ENCODE measurements at regions not wholly inside any gene's neighbourhood (a gene's known extent, or its start where the extent isn't known, plus 50 kb on each side); places are given as distances from the start of the nearest gene placed in this dataset.
"Not testable (repeated sequence)": the region's sequence is repeated elsewhere in the genome, so short reads cannot be mapped to it uniquely, and the experiment has no call there.

DNA sequence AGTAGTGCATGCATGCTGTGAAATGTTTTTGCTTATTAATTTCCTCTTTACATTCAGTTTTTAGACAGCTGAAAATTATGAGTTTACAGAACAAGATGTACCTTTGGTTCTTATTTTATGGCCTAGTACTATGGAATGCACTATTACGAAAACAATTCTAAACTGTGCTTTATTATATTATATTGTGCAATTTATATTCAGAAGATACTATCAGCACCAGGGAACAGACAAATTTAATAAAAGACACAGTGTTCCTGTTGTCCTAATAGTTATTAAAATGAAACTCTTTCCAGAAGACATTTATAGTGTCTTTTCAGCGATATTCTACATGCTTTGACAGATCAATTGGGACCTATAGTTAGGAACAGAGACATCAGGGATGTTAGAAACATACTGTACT is 427.3 kb downstream of the BTG1 start:
- no peak for DNase-seq

DNA sequence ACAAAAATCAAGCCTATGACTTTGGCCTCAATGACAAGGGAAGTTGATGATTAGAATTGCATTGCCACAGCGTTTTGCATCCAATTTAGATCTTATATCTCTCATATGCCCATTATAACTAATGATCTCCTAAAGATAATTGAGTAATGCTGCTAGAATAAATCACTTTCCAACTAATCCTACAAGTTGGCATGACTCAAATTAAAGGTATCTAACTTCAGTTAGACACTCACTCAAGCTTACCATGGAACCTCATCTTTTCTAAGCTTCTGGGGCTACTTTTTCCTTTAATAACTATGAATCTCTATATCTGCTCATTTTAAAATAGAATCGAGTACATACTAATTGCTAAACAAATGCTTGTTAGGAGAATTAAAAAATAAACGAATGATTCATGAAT is 427.8 kb downstream of the BTG1 start:
- DNase-seq, result no peak

DNA sequence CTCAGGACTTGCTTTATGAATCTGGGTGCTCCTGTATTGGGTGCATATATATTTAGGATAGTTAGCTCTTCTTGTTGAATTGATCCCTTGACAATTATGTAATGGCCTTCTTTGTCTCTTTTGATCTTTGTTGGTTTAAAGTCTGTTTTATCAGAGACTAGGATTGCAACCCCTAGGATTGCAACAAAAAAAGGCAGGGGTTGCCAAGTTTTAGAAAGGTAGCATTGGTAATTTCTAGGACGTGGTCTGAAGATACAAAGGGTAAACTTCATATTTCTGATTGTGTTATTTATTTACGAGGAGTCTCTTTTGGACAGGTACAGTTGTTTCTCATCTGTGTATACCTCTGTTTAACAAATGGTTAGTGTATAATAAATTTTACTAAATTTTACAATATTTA is 433.7 kb downstream of the BTG1 start:
- not testable (repeated sequence) for DNase-seq

DNA sequence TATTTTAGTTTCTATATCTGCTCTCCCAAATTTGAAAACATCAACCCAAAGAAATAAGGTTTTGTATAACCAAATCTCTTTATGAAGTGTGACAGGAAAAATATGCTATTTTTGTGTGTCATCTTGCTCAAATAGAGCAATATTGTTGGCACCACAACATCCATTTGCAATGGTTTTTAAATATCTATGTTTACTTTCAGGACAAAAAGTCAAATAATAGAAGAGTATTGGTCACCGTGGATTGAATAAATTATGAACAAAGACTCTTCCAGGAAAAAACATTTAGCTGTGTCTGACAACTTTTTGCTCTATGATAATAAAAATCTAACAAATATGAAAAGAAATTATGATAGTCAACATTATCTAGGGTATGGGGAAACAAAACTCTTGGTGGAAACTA is 439.2 kb downstream of the BTG1 start:
- DNase-seq, result no peak

DNA sequence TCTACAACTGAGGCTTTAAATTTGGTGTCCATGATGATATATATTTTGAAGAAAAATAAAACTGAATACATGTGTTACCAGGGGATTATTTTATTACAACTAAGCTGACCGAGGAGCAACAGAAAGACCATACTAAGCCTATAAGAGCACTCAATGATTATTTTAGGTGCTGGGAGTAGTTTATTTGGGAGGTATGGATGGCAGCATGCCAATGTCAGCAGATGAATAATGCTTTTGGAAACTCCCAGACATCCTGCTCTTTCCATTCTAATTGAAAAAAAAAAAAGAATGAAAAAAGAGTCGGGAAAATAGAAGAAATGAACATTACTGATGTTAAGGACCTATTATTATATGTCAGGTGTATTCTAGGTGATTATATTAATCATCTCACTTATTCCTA is 441.2 kb downstream of the BTG1 start:
- no peak for DNase-seq

DNA sequence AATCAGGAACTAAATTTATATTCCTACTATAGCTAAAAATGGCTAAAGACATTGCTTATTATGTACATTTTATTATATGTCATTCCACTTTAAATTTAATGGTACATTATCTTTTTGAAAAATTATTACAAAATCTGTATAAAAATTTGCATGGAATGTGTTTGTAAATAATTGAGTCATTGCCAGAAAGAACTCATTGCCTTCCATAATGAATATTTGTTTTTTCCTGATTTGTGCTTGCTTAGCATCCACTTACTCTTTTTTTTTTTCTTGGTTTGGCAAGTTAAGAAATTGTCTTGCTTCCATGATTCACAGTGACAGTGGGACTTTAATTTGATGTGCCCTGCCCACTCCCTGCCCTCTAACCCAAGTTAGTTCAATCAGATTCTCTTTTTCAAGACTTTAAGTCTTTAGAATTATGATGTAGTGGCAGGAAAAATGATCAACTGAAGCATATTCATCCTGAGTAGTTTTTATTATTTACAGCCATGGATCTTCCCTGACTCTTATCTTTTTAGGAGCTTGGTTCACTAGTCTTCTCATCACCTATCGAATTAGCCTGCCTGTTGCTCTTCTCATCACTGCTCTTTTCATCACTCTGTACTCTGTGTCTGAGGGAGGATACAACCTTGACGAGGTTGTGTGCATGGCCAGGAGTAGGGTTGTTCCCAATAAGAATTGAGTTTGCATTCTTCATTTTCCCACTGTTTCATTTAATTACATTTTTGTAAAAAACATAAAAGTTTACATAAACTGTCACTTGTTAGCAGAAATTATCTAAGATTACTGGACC is 442.0 kb downstream of the BTG1 start:
- DNase-seq, result no peak

DNA sequence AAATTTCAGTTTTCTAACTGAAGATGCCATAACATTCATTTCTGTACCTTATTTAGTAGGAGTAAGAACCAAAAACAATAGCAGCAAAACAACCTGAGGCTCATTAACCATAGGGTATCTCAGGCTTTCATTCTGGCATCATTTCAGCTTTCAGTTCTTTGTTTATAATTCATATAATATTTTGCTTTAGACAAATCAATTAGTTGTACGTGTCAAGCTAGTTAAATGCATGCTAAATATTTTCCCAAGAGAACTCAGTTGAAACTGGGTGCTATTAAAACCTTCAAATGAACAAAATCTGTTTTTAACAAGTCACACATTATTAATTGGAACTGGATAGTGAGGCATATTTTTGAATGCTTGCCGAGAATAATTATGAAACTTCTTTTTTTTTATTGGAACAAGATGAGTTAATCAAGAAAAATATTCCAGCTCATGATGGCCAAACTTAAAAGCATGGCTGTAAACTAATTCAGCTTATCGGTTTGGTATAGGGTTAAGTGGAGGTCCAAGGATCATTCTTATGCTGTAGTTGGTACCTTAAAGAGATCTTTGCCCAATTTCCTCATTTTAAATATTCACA is 442.7 kb downstream of the BTG1 start:
- no peak for DNase-seq

DNA sequence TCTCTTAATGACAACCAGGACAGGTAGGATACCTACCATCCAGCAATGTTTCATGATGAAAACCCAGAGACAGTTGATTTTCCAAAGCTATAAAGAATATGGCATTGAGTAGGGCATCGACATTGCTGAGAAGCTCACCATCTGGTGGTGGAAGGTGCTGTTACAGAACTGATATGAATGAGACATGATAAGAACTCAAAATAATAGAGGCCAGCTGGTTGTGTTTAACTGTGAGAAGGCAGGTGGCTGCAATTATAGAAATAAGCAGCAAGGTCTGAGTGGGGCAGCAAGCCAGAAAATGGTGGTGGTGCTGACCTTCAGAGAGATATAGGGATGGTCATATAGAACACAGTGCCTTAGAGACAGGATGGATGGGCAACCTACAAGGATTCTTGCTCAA is 449.7 kb downstream of the BTG1 start:
- no peak for DNase-seq

DNA sequence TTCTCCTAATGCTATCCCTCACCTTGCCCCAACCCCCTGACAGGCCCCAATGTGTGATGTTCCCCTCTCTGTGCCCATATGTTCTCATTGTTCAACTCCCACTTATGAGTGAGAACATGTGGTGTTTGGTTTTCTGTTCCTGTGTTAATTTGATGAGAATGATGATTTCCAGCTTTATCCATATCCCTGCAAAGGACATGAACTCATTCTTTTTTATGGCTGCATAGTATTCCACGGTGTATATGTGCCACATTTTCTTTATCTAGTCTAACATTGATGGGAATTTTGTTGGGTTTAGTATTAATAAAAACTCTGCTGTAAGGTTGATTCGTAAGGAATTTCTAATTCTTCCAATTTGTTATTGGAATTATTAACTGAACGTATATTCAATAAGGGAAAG is 450.2 kb downstream of the BTG1 start:
- not testable (repeated sequence) for DNase-seq

DNA sequence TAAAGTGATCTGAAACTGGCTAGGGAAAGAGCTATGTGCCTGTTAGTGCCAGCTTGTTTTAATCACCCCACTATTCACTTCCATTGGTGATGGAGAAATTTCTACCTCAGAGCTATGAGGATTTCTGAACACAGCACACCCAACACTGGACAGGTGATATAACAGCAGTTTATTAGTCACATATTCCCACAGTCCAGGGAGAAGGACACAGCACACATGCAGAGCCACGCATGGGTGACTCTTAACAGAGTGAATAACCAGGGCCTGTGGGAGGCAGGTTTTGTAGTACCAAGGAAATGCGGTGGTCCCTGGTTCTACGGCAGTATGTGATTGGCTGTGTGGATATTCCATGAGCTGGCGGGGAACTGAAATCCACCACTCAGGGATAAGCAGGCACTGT is 455.1 kb downstream of the BTG1 start:
- DNase-seq, result no peak

DNA sequence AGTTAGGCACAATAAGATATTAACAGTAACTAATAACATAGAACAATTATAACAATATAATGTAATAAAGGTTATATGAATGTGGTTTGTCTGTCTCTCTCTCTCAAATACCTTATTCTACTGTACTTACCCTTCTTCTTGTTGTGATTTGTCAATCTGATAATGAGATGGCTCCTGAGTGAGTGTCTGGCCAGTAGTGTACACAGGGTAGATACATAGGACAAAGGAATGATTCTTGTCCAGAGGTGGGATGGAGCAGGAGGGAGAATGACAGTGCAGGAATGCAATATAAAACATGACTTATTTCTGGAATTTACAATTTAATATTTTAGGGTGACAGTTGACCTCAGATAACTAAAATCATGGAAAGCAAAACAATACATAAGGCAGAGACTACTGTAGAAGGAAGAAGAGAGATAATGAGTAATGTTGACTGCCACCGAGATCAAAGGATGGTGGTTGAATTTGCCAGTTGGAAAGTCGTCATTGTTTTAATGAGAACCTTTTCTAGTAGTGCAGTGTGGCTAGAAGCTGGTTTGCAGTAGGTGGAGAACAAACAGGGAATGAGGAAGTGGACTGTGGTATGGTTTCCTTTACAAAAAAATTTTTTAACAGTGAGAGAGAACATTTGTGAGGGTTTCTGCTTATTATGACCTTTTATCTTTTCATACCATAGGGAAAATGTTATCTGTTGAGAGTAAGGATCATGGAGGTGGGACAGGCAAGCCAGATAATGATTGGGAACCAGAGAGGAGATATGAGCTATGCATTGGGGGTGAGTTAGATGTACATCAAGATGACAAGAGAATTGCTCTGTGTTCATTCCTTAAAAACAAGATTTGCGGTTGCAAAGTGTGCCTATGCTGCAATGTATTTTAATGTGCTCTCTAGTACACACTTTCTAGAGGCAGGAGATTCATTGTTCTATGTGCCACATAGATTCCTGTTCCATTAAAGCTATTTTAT is 458.3 kb downstream of the BTG1 start:
- DNase-seq, result no peak

DNA sequence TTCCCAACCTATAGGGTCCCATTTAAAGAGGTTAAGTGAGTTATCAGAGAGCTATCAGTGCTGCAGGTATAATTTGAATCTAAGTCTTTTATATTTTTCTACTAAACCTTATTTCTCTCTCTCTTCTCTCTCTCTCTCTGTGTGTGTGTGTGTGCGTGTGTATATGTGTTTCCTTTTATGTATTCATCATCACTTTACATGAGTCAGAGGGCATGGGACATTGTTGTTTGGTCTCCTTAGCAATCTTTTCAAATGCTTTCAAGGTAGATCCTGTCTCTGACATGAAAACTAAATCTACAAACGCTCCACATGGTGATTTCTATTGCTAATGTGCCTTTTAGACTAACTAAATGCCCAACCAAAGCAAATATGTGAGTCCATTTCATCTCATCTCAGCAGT is 459.7 kb downstream of the BTG1 start:
- DNase-seq, result no peak

DNA sequence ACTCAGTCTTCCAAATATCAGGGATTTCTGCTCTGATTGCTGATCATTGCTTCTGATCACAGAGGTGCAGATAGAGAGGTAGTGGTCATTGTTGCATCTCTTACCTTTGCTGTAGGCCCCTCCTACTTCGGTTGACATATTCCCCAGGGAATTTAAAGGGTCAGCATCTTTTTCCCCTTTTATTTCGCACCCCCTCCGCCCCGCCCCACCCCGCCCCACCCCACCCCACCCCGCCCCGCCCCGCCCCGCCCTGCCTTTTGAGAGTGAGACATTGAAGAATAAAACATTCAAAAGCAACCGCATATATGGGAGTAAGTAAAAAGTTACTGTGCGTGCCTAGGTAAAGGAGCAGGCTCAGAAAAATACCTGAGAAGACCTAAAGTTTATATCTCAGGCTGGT is 463.9 kb downstream of the BTG1 start:
- no peak for DNase-seq

DNA sequence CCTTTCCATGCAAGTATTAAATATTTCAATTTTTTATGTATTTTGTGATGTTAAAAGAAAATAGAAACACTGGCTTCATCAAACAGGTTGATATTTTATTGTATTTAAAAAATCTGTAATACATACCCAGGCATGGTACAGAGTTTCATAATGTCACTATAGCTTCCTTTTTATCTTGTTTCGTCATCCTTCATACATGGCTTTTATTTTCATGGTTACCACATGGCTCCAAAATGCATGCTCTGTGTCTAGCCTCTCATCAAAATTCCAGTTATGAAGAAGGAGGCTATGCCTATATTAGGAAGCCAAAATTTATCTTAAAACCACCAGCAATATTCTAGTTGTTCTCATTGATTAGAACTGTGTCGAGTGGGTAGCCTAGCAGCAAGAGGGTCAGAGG is 464.8 kb downstream of the BTG1 start:
- DNase-seq, result no peak

DNA sequence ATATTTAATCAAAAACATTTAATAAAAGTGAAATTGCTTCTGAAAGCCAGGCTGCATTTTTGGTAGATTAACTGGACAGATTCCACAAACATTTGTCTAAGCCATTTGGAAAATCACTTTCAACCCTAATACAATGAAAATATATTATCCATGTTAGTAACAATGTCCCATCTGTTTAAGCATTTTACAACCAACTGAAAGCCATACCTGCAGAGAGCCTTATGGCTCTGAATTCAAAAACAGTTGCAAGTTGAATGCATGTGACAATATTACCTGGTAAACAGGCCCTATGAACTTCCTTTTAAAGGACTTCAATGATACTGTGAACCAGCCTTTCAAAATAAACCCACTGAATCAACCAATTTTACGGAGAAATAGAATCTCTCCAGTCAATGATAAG is 468.1 kb downstream of the BTG1 start:
- DNase-seq, result no peak

DNA sequence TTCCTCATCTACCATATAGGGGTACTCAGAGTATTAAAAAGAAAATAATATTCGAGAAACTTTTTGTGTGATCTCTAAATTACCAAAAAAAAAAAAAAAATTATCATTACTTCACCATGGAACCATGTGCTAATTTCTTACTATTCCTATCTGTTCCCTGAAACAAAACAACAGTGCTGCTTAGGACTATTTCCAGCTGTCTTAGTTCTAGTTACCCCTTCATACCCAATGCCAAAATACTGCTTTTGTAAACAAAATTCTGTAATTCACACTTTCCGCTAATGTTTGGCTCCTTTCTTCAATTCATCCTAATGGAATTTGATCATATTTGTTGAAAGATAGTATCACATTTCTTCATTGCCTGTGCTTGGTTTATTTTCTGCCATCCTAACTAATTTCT is 470.2 kb downstream of the BTG1 start:
- DNase-seq, result no peak

DNA sequence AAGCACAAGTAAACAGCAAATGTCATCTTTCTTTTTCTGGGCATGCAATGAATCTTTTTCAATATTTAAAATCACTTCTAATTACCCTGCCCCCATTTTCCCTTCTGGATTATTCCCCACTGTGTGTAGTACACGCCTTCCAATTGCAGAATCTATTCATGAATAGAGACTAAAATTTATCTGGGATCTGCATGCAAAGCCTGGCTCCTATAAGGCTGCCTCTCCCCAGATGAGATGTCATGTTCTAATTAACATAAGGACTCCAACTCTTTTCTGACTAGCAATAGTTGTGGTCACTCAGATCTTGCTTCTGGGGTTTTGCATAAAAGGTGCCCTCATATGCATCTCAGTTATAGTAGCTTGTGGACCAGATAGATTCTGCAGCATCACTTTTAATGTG is 473.5 kb downstream of the BTG1 start:
- DNase-seq, result no peak

DNA sequence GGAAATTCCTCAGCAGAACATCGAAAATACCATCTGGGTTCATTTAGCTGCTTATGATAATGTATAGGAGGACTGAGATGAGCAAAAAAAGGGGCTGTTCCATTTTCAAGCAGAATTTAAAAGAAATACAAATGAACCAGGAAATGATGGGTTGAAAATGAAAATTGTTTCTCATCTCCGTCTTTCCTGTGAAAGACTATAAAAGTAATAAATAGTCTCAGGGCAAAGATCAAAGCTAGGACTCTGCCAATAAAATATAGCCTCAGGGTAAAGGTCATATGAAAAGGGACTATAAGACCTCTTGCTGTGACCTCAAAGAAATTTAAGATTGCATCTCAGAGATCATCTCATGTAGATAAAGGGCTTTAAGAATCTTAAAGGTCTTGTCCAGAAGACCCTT is 478.0 kb downstream of the BTG1 start:
- DNase-seq, result no peak

DNA sequence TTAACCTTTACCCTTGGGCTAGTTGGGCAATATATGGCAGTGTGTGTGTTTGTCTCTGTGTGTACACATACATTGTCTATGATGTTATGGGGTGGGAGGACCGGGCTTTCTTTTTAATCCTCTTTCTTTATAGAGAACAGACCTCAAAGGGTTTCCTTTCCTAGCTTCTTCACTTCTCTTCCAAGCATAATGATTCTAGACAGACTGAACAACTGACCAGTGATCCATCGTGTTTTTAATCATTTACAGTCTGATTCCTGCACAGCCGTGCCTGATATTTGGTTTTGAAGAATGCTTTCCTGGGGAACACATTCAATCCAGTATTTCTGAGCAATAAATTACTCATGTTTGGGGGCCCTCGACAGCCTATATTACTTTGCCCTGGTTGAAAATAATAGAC is 481.1 kb upstream of the DCN start:
- DNase-seq, result no peak

DNA sequence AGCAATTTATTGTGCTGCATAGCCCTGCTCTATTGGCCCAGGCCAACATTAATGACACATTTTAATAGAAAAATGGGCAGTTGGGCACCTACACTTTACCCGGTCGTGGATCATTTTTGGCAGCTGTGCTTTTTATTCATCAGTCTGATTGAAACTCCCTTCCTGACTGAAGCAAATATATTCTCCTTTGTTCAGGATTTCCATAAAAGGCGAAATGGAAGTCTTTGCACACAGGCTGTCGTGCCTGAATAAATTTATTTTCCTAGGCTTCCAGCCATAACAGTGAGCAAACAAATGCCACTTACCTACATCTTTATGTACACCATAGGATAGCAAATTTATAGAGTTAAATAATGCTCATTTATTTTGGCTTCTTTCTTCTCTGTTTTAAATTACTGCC is 480.7 kb upstream of the DCN start:
- no peak for DNase-seq

DNA sequence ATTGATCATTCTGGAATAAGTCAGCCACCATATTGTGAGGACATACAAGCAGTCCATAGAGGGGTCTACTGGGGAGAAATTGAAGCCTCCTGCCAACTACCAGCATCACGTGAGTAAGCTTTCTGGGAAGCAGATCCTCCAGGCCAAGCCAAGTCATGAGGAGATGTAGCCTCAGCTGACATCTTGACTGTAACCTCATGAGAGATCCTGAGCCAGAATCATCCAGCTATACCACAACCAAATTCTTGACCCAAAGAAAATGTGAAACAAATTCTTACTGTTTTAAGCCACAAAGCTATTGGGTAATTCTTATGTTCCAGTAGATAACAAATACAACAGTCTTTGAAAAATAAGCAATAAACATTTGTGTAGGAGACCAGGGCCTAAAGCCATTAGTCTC is 479.4 kb upstream of the DCN start:
- no peak for DNase-seq

DNA sequence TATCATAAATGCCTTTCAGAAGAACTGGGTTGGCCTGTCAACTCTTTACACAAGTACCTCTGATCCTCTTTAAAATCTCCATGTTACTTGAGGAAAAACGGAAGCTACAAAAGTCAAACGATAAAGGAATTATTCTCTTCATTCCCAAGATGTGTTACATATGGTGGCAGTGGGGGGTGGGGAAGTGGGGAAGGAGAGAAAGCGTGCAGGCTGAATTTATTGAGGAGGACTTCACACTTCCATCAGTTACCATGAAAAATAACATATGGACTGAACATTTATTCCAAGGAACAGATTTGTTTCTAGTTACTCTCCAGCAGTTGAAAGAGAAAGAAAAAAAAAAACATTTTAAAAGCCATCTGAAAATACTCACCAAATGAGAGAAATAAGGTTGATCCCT is 474.4 kb upstream of the DCN start:
- no peak for DNase-seq

DNA sequence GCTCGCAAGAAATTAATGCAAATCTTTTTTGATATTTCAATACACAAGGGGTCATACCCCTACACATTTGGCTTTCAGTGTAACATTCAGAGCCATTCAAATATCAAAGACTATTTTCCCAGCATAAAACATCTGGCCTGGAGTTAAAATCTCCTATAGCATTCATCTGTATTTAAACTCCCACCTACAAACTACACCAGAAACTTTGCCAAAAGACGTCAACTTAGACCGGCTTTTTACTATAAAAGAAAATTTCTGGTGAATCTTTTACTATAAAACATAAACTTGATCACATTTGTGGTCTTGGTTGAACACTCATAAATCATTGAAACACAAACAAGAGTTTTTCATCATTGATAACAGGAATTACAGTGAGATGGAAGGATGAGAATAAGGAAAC is 473.3 kb upstream of the DCN start:
- DNase-seq, result no peak

DNA sequence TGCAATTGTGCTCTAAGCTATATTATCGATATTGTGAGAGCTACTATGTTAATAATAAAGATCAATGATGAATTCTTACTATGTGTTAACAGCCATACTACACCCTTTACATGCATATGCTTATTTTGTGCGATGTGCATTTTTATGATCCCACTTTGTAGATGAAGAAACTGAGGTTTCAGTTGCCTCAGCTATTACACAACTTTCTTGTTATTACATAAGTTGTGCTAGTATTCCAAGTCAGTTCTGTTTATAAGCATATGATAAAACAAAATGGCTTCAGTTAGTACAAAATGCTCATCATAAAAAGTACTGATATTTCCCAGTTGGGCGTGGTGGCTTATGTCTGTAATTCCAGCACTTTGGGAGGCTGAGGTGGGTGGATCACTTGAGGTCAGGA is 471.5 kb upstream of the DCN start:
- DNase-seq, result no peak

Measured in stimulated activated CD4-positive, alpha-beta T cell treated with anti-CD3 and anti-CD28 coated beads, Interleukin-2, amount 100 ng/mL, for 48 hours (primary cell).